ENCODE measurements at regions not wholly inside any gene's neighbourhood (a gene's known extent, or its start where the extent isn't known, plus 50 kb on each side); places are given as distances from the start of the nearest gene placed in this dataset.

DNA sequence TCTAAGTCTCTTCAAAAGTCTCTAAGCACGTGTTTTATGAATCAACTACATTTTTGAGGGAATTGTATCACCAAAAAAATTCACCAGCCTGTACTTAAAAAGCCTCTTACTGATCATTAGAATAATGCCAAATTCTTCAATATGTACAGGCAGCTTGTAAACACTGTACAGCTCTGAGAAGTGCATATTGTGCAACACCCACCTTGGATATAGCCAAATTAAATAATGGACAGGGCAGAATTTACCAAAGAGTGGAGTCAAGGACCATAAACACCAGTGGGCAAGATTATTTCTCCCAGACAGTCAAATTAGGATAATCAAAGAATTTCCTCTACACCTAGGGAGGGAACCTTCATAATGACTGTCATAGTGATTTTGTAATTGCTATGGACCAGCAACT lies 338.2 kb downstream of the NR4A2 start:
- no peak overlapping the region for H3K27ac ChIP-seq (ENCODE audit: extremely low read depth, low read depth, low read length)
- ChIA-PET POLR2A (no interaction called here), CTCF (ENCODE audit: low intra/inter-chr PET ratio) (no interaction called here)
- 0% methylated on average over 1 of the region's 1 CpG for WGBS (ENCODE audit: insufficient coverage, low coverage, missing lambda C conversion rate)
- H3K4me2 ChIP-seq (ENCODE audit: insufficient read depth, low read length), result no peak overlapping the region
- no peak for ATAC-seq
- no peak for DNase-seq (ENCODE audit: extremely low read depth in 1 of 4, low spot score in 3 of 4)
- H2AFZ ChIP-seq (ENCODE audit: low read depth, low read length), result no peak overlapping the region
- FAIRE-seq, result no peak
- no peaks in the 10 kb centered on the region for H4K20me1 ChIP-seq (replicated peaks; ENCODE audit: control insufficient read depth, insufficient read depth, low read length)
- no peaks in the 10 kb centered on the region for H3K36me3 ChIP-seq (ENCODE audit: control insufficient read depth, insufficient read depth, low read length)
- intact Hi-C loops (cut with micrococcal nuclease), result no loop called here
- no peaks in the 10 kb centered on the region for H3K9me1 ChIP-seq (ENCODE audit: control insufficient read depth, insufficient read depth, low read length)
- H3K9ac ChIP-seq (ENCODE audit: insufficient read depth in 1 of 2, low read depth in 2 of 2, low read length in 2 of 2), result no peak overlapping the region
- H3K9me3 ChIP-seq (replicated peaks; ENCODE audit: control insufficient read depth, insufficient read depth, low read depth, low read length), result peaks cover 3% of the 10 kb centered on the region; the same call in 1 of the 2 replicates
- H3K27me3 ChIP-seq (ENCODE audit: control insufficient read depth in 2 of 2, insufficient read depth in 2 of 2, low read length in 2 of 2), result no peaks in the 10 kb centered on the region
- in situ Hi-C loops (cut with MboI), result no loop called here
- no peak overlapping the region for H3K4me3 ChIP-seq
- no peaks in the 10 kb centered on the region for H3K79me2 ChIP-seq (ENCODE audit: control insufficient read depth, insufficient read depth, low read length)
- no TSS peak for BruUV-seq (replicated peaks)
- no peaks in the 10 kb centered on the region for H3K4me1 ChIP-seq (replicated peaks in 1 of 2; ENCODE audit: control insufficient read depth in 2 of 2, insufficient read depth in 2 of 2, low read length in 2 of 2)
- no peak for TF ChIP-seq ZNF23 (CRISPR knock-in tag; IDR thresholded peaks at IDR 0.05)
- TF ChIP-seq CEBPG (CRISPR knock-in tag; IDR thresholded peaks at IDR 0.05), result no peak
- peak in 1 of 2 experiments; percentile 24; a peak in 1 of 4 replicates for TF ChIP-seq CEBPG (tag; conservative IDR thresholded peaks at IDR 0.05 in 1 of 2, IDR thresholded peaks at IDR 0.05 in 1 of 2)
- TF ChIP-seq, protein P1, sequence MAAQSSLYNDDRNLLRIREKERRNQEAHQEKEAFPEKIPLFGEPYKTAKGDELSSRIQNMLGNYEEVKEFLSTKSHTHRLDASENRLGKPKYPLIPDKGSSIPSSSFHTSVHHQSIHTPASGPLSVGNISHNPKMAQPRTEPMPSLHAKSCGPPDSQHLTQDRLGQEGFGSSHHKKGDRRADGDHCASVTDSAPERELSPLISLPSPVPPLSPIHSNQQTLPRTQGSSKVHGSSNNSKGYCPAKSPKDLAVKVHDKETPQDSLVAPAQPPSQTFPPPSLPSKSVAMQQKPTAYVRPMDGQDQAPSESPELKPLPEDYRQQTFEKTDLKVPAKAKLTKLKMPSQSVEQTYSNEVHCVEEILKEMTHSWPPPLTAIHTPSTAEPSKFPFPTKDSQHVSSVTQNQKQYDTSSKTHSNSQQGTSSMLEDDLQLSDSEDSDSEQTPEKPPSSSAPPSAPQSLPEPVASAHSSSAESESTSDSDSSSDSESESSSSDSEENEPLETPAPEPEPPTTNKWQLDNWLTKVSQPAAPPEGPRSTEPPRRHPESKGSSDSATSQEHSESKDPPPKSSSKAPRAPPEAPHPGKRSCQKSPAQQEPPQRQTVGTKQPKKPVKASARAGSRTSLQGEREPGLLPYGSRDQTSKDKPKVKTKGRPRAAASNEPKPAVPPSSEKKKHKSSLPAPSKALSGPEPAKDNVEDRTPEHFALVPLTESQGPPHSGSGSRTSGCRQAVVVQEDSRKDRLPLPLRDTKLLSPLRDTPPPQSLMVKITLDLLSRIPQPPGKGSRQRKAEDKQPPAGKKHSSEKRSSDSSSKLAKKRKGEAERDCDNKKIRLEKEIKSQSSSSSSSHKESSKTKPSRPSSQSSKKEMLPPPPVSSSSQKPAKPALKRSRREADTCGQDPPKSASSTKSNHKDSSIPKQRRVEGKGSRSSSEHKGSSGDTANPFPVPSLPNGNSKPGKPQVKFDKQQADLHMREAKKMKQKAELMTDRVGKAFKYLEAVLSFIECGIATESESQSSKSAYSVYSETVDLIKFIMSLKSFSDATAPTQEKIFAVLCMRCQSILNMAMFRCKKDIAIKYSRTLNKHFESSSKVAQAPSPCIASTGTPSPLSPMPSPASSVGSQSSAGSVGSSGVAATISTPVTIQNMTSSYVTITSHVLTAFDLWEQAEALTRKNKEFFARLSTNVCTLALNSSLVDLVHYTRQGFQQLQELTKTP (IDR thresholded peaks at IDR 0.05; ENCODE audit: low read depth in 1 of 2, partially characterized antibody in 2 of 2), result no peak
- TF ChIP-seq, protein P2, sequence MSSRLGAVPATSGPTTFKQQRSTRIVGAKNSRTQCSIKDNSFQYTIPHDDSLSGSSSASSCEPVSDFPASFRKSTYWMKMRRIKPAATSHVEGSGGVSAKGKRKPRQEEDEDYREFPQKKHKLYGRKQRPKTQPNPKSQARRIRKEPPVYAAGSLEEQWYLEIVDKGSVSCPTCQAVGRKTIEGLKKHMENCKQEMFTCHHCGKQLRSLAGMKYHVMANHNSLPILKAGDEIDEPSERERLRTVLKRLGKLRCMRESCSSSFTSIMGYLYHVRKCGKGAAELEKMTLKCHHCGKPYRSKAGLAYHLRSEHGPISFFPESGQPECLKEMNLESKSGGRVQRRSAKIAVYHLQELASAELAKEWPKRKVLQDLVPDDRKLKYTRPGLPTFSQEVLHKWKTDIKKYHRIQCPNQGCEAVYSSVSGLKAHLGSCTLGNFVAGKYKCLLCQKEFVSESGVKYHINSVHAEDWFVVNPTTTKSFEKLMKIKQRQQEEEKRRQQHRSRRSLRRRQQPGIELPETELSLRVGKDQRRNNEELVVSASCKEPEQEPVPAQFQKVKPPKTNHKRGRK (tag; IDR thresholded peaks at IDR 0.05), result no peak
- TF ChIP-seq PRMT5 (CRISPR knock-in tag; IDR thresholded peaks at IDR 0.05), result no peak
- TF ChIP-seq SP1 (CRISPR knock-in tag; IDR thresholded peaks at IDR 0.05), result no peak
- no peak for TF ChIP-seq FOXA1 (IDR thresholded peaks at IDR 0.05; ENCODE audit: borderline replicate concordance)
- TF ChIP-seq PHB2 (IDR thresholded peaks at IDR 0.05; ENCODE audit: low read depth), result no peak
- TF ChIP-seq CEBPB (tag; IDR thresholded peaks at IDR 0.05), result peak; percentile 20; the same call in 1 of the 2 replicates

All from K562 (cell line).